SK-N-MC (cell line): ENCODE measurements at regions not wholly inside any gene's neighbourhood (a gene's known extent, or its start where the extent isn't known, plus 50 kb on each side); places are given as distances from the start of the nearest gene placed in this dataset.

Experiments used
- EZH2 ChIP-seq: fragments of 200-600 bp; sonication (generic); IDR thresholded peaks from one replicate; pipeline ENCODE4 v1.6.1; 2017; ENCODE audit warnings: antibody characterized with exemption
- POLR2AphosphoS5 ChIP-seq: IDR thresholded peaks from 2 replicates; pipeline ENCODE4 v1.6.1; 2012; ENCODE audit warnings: mild to moderate bottlenecking, low read depth, low read length, borderline replicate concordance

DNA sequence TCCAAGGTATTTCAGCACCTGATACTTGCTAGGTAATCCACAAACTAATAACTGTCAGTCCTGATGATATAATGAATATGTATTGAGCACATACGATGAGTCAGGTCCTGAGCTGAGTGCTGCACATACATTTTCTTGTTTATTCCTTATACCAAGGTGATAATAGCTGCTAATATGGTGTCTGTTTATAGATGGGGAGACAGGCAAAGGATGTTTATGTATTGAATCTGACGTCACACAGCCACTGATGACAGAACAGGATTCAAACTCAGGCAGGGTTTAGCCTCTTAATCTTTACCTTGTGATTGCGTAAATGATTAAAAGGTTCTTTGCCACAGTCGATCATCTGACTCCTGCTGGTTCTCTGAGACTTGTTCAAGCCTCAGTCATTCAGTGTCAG is 609.9 kb upstream of the CPEB2 start:
- no peak for TF ChIP-seq EZH2
- TF ChIP-seq POLR2AphosphoS5, result no peak
